HEK293 (cell line): ENCODE measurements at regions not wholly inside any gene's neighbourhood (a gene's known extent, or its start where the extent isn't known, plus 50 kb on each side); places are given as distances from the start of the nearest gene placed in this dataset.

Experiments
- ZNF121 ChIP-seq: fragments of 450-650 bp; formaldehyde crosslinking; IDR thresholded peaks from 2 replicates; pipeline ENCODE4 v1.5.1; 2016; ENCODE audit warnings: missing biosample characterization, missing genetic modification characterization
- ZNF501 ChIP-seq: fragments of 450-650 bp; formaldehyde crosslinking; IDR thresholded peaks from 2 replicates; pipeline ENCODE4 v1.5.1; 2016; ENCODE audit warnings: missing biosample characterization, missing genetic modification characterization
- TF ChIP-seq, protein P1 (sequence below): fragments of 450-650 bp; formaldehyde crosslinking; IDR thresholded peaks from 2 replicates; pipeline ENCODE4 v1.5.1; 2016; ENCODE audit warnings: missing biosample characterization, missing genetic modification characterization
- TF ChIP-seq, protein P2 (sequence below): fragments of 450-650 bp; formaldehyde crosslinking; IDR thresholded peaks from 2 replicates; pipeline ENCODE4 v1.5.1; 2016; ENCODE audit warnings: missing biosample characterization, missing genetic modification characterization

DNA sequence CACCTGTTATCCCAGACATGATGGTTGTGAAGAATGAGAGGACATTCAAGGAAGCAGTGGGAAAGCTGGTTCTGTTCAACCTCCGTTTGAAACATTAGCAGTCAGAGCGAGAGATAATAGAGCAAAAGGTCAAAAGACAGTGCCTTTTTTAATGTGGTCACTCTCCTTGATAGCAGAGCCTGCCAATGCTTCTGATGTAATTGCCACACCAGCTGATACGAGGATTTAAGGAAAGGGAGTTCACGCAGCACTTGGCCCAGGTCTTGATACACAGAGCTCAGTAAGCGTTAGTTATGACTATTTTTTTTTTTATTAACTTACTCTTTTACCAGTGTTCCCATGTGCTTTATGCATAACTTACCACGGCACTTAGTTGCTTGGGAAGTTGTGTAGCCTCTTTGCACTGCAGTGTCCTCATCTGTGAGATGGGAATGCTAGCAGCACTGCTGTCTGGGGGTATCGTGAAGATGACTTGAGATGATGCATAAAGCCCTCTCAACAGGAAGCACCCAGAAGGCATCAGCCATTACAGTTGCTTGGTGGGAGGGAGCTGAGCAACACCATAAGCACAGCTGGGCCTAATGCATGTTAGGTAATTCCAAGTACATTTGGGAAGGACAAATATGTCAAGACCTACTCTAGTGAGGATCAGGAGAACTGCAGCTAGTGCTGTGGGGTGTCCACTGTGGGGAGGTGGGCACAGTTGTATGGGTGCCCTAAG is 123.3 kb upstream of the RASGRP1 start:
- TF ChIP-seq ZNF121 (no peak), ZNF501 (tag by site-specific recombination) (no peak)
- TF ChIP-seq, protein P1, sequence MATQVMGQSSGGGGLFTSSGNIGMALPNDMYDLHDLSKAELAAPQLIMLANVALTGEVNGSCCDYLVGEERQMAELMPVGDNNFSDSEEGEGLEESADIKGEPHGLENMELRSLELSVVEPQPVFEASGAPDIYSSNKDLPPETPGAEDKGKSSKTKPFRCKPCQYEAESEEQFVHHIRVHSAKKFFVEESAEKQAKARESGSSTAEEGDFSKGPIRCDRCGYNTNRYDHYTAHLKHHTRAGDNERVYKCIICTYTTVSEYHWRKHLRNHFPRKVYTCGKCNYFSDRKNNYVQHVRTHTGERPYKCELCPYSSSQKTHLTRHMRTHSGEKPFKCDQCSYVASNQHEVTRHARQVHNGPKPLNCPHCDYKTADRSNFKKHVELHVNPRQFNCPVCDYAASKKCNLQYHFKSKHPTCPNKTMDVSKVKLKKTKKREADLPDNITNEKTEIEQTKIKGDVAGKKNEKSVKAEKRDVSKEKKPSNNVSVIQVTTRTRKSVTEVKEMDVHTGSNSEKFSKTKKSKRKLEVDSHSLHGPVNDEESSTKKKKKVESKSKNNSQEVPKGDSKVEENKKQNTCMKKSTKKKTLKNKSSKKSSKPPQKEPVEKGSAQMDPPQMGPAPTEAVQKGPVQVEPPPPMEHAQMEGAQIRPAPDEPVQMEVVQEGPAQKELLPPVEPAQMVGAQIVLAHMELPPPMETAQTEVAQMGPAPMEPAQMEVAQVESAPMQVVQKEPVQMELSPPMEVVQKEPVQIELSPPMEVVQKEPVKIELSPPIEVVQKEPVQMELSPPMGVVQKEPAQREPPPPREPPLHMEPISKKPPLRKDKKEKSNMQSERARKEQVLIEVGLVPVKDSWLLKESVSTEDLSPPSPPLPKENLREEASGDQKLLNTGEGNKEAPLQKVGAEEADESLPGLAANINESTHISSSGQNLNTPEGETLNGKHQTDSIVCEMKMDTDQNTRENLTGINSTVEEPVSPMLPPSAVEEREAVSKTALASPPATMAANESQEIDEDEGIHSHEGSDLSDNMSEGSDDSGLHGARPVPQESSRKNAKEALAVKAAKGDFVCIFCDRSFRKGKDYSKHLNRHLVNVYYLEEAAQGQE: no peak
- TF ChIP-seq, protein P2, sequence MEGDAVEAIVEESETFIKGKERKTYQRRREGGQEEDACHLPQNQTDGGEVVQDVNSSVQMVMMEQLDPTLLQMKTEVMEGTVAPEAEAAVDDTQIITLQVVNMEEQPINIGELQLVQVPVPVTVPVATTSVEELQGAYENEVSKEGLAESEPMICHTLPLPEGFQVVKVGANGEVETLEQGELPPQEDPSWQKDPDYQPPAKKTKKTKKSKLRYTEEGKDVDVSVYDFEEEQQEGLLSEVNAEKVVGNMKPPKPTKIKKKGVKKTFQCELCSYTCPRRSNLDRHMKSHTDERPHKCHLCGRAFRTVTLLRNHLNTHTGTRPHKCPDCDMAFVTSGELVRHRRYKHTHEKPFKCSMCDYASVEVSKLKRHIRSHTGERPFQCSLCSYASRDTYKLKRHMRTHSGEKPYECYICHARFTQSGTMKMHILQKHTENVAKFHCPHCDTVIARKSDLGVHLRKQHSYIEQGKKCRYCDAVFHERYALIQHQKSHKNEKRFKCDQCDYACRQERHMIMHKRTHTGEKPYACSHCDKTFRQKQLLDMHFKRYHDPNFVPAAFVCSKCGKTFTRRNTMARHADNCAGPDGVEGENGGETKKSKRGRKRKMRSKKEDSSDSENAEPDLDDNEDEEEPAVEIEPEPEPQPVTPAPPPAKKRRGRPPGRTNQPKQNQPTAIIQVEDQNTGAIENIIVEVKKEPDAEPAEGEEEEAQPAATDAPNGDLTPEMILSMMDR: no peak
